Mesendoderm (in vitro differentiated cells): ENCODE measurements at regions not wholly inside any gene's neighbourhood (a gene's known extent, or its start where the extent isn't known, plus 50 kb on each side); places are given as distances from the start of the nearest gene placed in this dataset.

Experiments used
- DNase-seq: peaks from one replicate; pipeline ENCODE4 v3.0.0; 2013
- H2AK5ac ChIP-seq: 2 replicates; pipeline ENCODE4 v1.6.1; 2013; ENCODE audit warnings: low read length, inconsistent platforms
- H2BK120ac ChIP-seq: 2 replicates; pipeline ENCODE4 v1.6.1; 2013; ENCODE audit warnings: low read depth, mild to moderate bottlenecking, low read length, moderate library complexity, mixed read lengths
- H2BK15ac ChIP-seq: replicated peaks from 2 replicates; pipeline ENCODE4 v1.6.1; 2013; ENCODE audit warnings: low read depth, mild to moderate bottlenecking, moderate library complexity
- H2BK5ac ChIP-seq: 2 replicates; pipeline ENCODE4 v1.6.1; 2013; ENCODE audit warnings: low read length, inconsistent platforms
- H3K18ac ChIP-seq: 2 replicates; pipeline ENCODE4 v1.6.1; 2013; ENCODE audit warnings: mild to moderate bottlenecking, low read length, mixed read lengths
- H3K23ac ChIP-seq: one replicate; pipeline ENCODE4 v1.6.1; 2013; ENCODE audit warnings: low read length
- H3K27ac ChIP-seq: 2 replicates; pipeline ENCODE4 v1.5.1; 2013; ENCODE audit warnings: low read depth, mild to moderate bottlenecking, inconsistent platforms, low read length, moderate library complexity
- H3K27me3 ChIP-seq: 2 replicates; pipeline ENCODE4 v1.6.1; 2013; ENCODE audit warnings: low read length, control low read depth, mild to moderate bottlenecking, inconsistent platforms; ENCODE audit not compliant: insufficient read depth, poor library complexity
- H3K36me3 ChIP-seq: 2 replicates; pipeline ENCODE4 v1.6.1; 2013; ENCODE audit warnings: low read length, inconsistent platforms; ENCODE audit not compliant: control insufficient read depth, insufficient read depth
- H3K4ac ChIP-seq: one replicate; pipeline ENCODE4 v1.6.1; 2013; ENCODE audit warnings: low read depth, mild to moderate bottlenecking, low read length, moderate library complexity
- H3K4me1 ChIP-seq: 2 replicates; pipeline ENCODE4 v1.6.1; 2013; ENCODE audit warnings: low read depth, low read length, inconsistent platforms; ENCODE audit not compliant: control insufficient read depth
- H3K4me2 ChIP-seq: 2 replicates; pipeline ENCODE4 v1.6.1; 2013; ENCODE audit warnings: low read length
- H3K4me3 ChIP-seq: 2 replicates; pipeline ENCODE4 v1.5.1; 2013; ENCODE audit warnings: mild to moderate bottlenecking, low read length
- H3K56ac ChIP-seq: one replicate; pipeline ENCODE4 v1.6.1; 2013; ENCODE audit warnings: low read length
- H3K79me1 ChIP-seq: 2 replicates; pipeline ENCODE4 v1.6.1; 2013; ENCODE audit warnings: low read length, inconsistent platforms
- H3K79me2 ChIP-seq: 2 replicates; pipeline ENCODE4 v1.6.1; 2013; ENCODE audit warnings: mild to moderate bottlenecking, low read length; ENCODE audit not compliant: control insufficient read depth, insufficient read depth
- H3K9ac ChIP-seq: 2 replicates; pipeline ENCODE4 v1.6.1; 2013; ENCODE audit warnings: low read length, inconsistent platforms
- H4K5ac ChIP-seq: one replicate; pipeline ENCODE4 v1.6.1; 2013; ENCODE audit warnings: low read length
- H4K8ac ChIP-seq: one replicate; pipeline ENCODE4 v1.6.1; 2013; ENCODE audit warnings: low read depth, mild to moderate bottlenecking, control low read depth, low read length, moderate library complexity
- WGBS: extraction: QIAGEN DNeasy Blood & Tissue Kit; methylation state at CpG from one replicate; pipeline ENCODE4 v1.1.7; 2013; ENCODE audit warnings: low lambda C conversion rate, missing lambda C conversion rate; ENCODE audit not compliant: insufficient coverage; ENCODE audit errors: extremely low coverage; 5-methylcytosine and 5-hydroxymethylcytosine counted together

- no peak overlapping the region for H4K5ac ChIP-seq
- H3K36me3 ChIP-seq = no peaks in the 10 kb centered on the region
- H3K27ac ChIP-seq = no peak overlapping the region
- no peak overlapping the region for H3K9ac ChIP-seq
- whole genome bisulfite sequencing = no CpG with 5 or more reads among the region's 2 CpGs
- DNase-seq = no peak
- no peak overlapping the region for H3K56ac ChIP-seq
- H3K4me2 ChIP-seq = no peak overlapping the region
- H2BK15ac ChIP-seq = no peak overlapping the region
- H2AK5ac ChIP-seq = no peak overlapping the region
- H3K79me2 ChIP-seq = no peaks in the 10 kb centered on the region
- H3K18ac ChIP-seq = no peak overlapping the region
- no peaks in the 10 kb centered on the region for H3K27me3 ChIP-seq
- no peak overlapping the region for H4K8ac ChIP-seq
- H3K4ac ChIP-seq = no peak overlapping the region
- no peak overlapping the region for H3K23ac ChIP-seq
- no peak overlapping the region for H2BK120ac ChIP-seq
- H3K79me1 ChIP-seq = no peaks in the 10 kb centered on the region
- H3K4me3 ChIP-seq = no peak overlapping the region
- no peak overlapping the region for H2BK5ac ChIP-seq
- no peaks in the 10 kb centered on the region for H3K4me1 ChIP-seq
Measured at GRCh38 chr1:104853276-104853675, 1103.6 kb downstream of the AMY1C start.

- H3K4me3 ChIP-seq = no peak overlapping the region
- H3K79me1 ChIP-seq = no peaks in the 10 kb centered on the region
- no peak overlapping the region for H3K18ac ChIP-seq
- no peak overlapping the region for H2AK5ac ChIP-seq
- no peak overlapping the region for H3K27ac ChIP-seq
- H3K56ac ChIP-seq = no peak overlapping the region
- WGBS = no CpG with 5 or more reads among the region's 2 CpGs
- no peak overlapping the region for H4K5ac ChIP-seq
- no peak overlapping the region for H2BK15ac ChIP-seq
- no peaks in the 10 kb centered on the region for H3K4me1 ChIP-seq
- no peak overlapping the region for H3K9ac ChIP-seq
- H2BK120ac ChIP-seq = no peak overlapping the region
- H3K4me2 ChIP-seq = no peak overlapping the region
- no peaks in the 10 kb centered on the region for H3K79me2 ChIP-seq
- no peaks in the 10 kb centered on the region for H3K36me3 ChIP-seq
- no peak for DNase-seq
- no peak overlapping the region for H3K23ac ChIP-seq
- H2BK5ac ChIP-seq = no peak overlapping the region
- no peak overlapping the region for H4K8ac ChIP-seq
- H3K4ac ChIP-seq = no peak overlapping the region
- no peaks in the 10 kb centered on the region for H3K27me3 ChIP-seq
Measured at GRCh38 chr1:104854529-104854928, 1104.8 kb downstream of the AMY1C start.

- H2BK15ac ChIP-seq = no peak overlapping the region
- no peak overlapping the region for H3K56ac ChIP-seq
- H3K4me2 ChIP-seq = no peak overlapping the region
- peak; percentile 8 for DNase-seq
- H3K4me1 ChIP-seq = no peaks in the 10 kb centered on the region
- H3K9ac ChIP-seq = no peak overlapping the region
- H3K36me3 ChIP-seq = no peaks in the 10 kb centered on the region
- WGBS = no CpG with 5 or more reads among the region's 3 CpGs
- H3K23ac ChIP-seq = no peak overlapping the region
- no peak overlapping the region for H4K8ac ChIP-seq
- no peak overlapping the region for H2AK5ac ChIP-seq
- H3K18ac ChIP-seq = no peak overlapping the region
- no peak overlapping the region for H2BK120ac ChIP-seq
- no peak overlapping the region for H4K5ac ChIP-seq
- no peak overlapping the region for H3K27ac ChIP-seq
- no peaks in the 10 kb centered on the region for H3K79me1 ChIP-seq
- no peak overlapping the region for H3K4me3 ChIP-seq
- H3K79me2 ChIP-seq = no peaks in the 10 kb centered on the region
- H2BK5ac ChIP-seq = no peak overlapping the region
- H3K27me3 ChIP-seq = no peaks in the 10 kb centered on the region
- no peak overlapping the region for H3K4ac ChIP-seq
Measured at GRCh38 chr1:104855550-104855949, 1105.9 kb downstream of the AMY1C start.

DNA sequence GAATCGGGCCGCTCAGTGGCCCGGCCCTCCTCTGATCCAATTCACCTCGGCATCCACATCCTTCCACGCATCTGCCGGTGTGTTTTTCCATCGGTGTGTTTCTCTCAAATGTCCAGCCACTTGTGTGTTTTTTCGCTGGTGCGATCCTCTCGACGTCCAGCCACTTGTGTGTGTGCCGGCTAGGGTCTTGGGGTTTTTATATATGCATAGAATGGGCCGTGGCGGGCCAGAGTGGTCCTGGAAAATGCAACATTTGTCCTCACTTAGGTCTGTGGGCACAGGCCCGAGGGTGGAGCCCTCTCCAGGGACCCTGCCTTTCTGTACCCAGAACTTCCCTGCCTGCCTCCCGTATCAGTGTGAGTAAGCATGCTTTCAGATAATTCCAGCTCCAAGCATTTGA is 1106.4 kb downstream of the AMY1C start:
- no peak overlapping the region for H2BK15ac ChIP-seq
- H3K79me1 ChIP-seq = no peaks in the 10 kb centered on the region
- H3K4me1 ChIP-seq = no peaks in the 10 kb centered on the region
- H3K79me2 ChIP-seq = no peaks in the 10 kb centered on the region
- H3K4ac ChIP-seq = no peak overlapping the region
- H3K27ac ChIP-seq = no peak overlapping the region
- no CpG with 5 or more reads among the region's 16 CpGs for WGBS
- H2BK120ac ChIP-seq = no peak overlapping the region
- no peaks in the 10 kb centered on the region for H3K27me3 ChIP-seq
- no peak for DNase-seq
- no peak overlapping the region for H4K5ac ChIP-seq
- H3K18ac ChIP-seq = no peak overlapping the region
- no peak overlapping the region for H2BK5ac ChIP-seq
- no peak overlapping the region for H3K4me3 ChIP-seq
- no peak overlapping the region for H4K8ac ChIP-seq
- no peak overlapping the region for H3K9ac ChIP-seq
- H2AK5ac ChIP-seq = no peak overlapping the region
- no peak overlapping the region for H3K23ac ChIP-seq
- H3K56ac ChIP-seq = no peak overlapping the region
- H3K4me2 ChIP-seq = no peak overlapping the region
- H3K36me3 ChIP-seq = no peaks in the 10 kb centered on the region

- Histone ChIP-seq H4K5ac (no peak overlapping the region), H3K27ac (no peak overlapping the region), H3K27me3 (no peaks in the 10 kb centered on the region), H3K56ac (no peak overlapping the region), H3K79me1 (no peaks in the 10 kb centered on the region), H3K4me1 (no peaks in the 10 kb centered on the region), H3K9ac (no peak overlapping the region), H3K23ac (no peak overlapping the region), H3K18ac (no peak overlapping the region), H2AK5ac (no peak overlapping the region), H3K4me2 (no peak overlapping the region), H3K4ac (no peak overlapping the region), H2BK120ac (no peak overlapping the region), H3K79me2 (no peaks in the 10 kb centered on the region), H3K36me3 (no peaks in the 10 kb centered on the region), H2BK5ac (no peak overlapping the region), H3K4me3 (no peak overlapping the region), H4K8ac (no peak overlapping the region), H2BK15ac (no peak overlapping the region)
- no CpG with 5 or more reads among the region's 1 CpG for WGBS
- DNase-seq = no peak
Measured at GRCh38 chr1:104856518-104856917, 1106.8 kb downstream of the AMY1C start.

GRCh38 chr1:104868794-104869193 is 1119.1 kb downstream of the AMY1C start:
- no peak overlapping the region for H2BK5ac ChIP-seq
- no peak overlapping the region for H4K5ac ChIP-seq
- H3K23ac ChIP-seq = no peak overlapping the region
- no peak overlapping the region for H4K8ac ChIP-seq
- H3K79me2 ChIP-seq = no peaks in the 10 kb centered on the region
- H3K79me1 ChIP-seq = no peaks in the 10 kb centered on the region
- H3K4ac ChIP-seq = no peak overlapping the region
- no peak overlapping the region for H3K27ac ChIP-seq
- no peak overlapping the region for H3K18ac ChIP-seq
- H3K27me3 ChIP-seq = no peaks in the 10 kb centered on the region
- H3K4me3 ChIP-seq = no peak overlapping the region
- no peak overlapping the region for H3K4me2 ChIP-seq
- WGBS = no CpG with 5 or more reads among the region's 4 CpGs
- no peak overlapping the region for H2BK15ac ChIP-seq
- H2BK120ac ChIP-seq = no peak overlapping the region
- H3K4me1 ChIP-seq = no peaks in the 10 kb centered on the region
- no peak overlapping the region for H3K56ac ChIP-seq
- H3K36me3 ChIP-seq = no peaks in the 10 kb centered on the region
- no peak overlapping the region for H3K9ac ChIP-seq
- no peak for DNase-seq
- no peak overlapping the region for H2AK5ac ChIP-seq
